ENCODE measurements at regions not wholly inside any gene's neighbourhood (a gene's known extent, or its start where the extent isn't known, plus 50 kb on each side); places are given as distances from the start of the nearest gene placed in this dataset.
"Not testable (repeated sequence)": the region's sequence is repeated elsewhere in the genome, so short reads cannot be mapped to it uniquely, and the experiment has no call there.

- no peak for DNase-seq
Measured at GRCh38 chr3:118637846-118638245, 396.8 kb downstream of the IGSF11 start.

GRCh38 chr3:118641608-118642007 is 393.0 kb downstream of the IGSF11 start:
- no peak for DNase-seq

GRCh38 chr3:118671192-118671591 is 363.5 kb downstream of the IGSF11 start:
- DNase-seq = no peak

- no peak for DNase-seq
Measured at GRCh38 chr3:118675305-118675704, 359.3 kb downstream of the IGSF11 start.

- not testable (repeated sequence) for DNase-seq
Measured at GRCh38 chr3:118678663-118679062, 356.0 kb downstream of the IGSF11 start.

GRCh38 chr3:118682921-118683320 is 351.7 kb downstream of the IGSF11 start:
- no peak for DNase-seq

- no peak for DNase-seq
Measured at GRCh38 chr3:118683636-118684035, 351.0 kb downstream of the IGSF11 start.

GRCh38 chr3:118688396-118688884 is 346.2 kb downstream of the IGSF11 start:
- DNase-seq = no peak

GRCh38 chr3:118692416-118692815 is 342.2 kb downstream of the IGSF11 start:
- DNase-seq = no peak

- no peak for DNase-seq
Measured at GRCh38 chr3:118705487-118706219, 329.0 kb downstream of the IGSF11 start.

GRCh38 chr3:118707991-118708390 is 326.7 kb downstream of the IGSF11 start:
- no peak for DNase-seq

GRCh38 chr3:118710532-118710931 is 324.1 kb downstream of the IGSF11 start:
- DNase-seq = no peak

- DNase-seq = no peak
Measured at GRCh38 chr3:118713502-118714207, 321.0 kb downstream of the IGSF11 start.

- DNase-seq = no peak
Measured at GRCh38 chr3:118714800-118715199, 319.8 kb downstream of the IGSF11 start.

GRCh38 chr3:118729546-118729945 is 305.1 kb downstream of the IGSF11 start:
- DNase-seq = no peak

- no peak for DNase-seq
Measured at GRCh38 chr3:118734664-118735063, 300.0 kb downstream of the IGSF11 start.

GRCh38 chr3:118736107-118736506 is 298.5 kb downstream of the IGSF11 start:
- no peak for DNase-seq

- no peak for DNase-seq
Measured at GRCh38 chr3:118740722-118741290, 293.8 kb downstream of the IGSF11 start.

- DNase-seq = no peak
Measured at GRCh38 chr3:118742760-118743159, 291.9 kb downstream of the IGSF11 start.

- no peak for DNase-seq
Measured at GRCh38 chr3:118744186-118744585, 290.5 kb downstream of the IGSF11 start.

- no peak for DNase-seq
Measured at GRCh38 chr3:118754406-118755252, 280.0 kb downstream of the IGSF11 start.

GRCh38 chr3:118755253-118755801 is 279.3 kb downstream of the IGSF11 start:
- DNase-seq = no peak

All from effector CD4-positive, alpha-beta T cell (primary cell).